ENCODE measurements at regions not wholly inside any gene's neighbourhood (a gene's known extent, or its start where the extent isn't known, plus 50 kb on each side); places are given as distances from the start of the nearest gene placed in this dataset.

DNA sequence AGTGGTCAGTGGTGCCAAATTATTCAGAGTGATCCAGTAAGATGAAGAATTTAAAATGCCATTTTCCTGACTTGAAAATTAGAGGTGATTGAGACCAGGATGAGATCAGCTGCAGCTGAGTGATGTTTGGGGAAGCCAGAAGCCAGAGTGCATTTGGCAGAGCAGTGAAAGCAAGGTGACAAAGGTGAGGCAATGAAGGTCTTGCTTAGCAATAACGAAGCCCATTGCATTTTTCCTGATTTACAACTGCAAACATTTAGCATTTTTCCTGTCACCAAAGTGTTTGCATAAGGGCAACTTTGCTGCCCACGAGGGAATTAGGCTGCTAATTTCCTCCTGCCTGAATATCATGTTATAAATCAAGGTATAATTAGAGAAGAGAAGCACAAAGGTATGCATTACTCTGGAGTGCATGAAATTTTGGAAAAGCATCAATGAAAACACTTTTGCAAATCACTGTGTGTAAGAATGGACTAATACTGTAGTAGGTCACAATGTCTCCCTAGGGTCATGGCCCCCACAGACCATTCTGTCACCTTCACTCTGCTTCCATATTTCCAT, 188.2 kb upstream of the LYPLAL1 start (continued):
- TF ChIP-seq, protein P1, sequence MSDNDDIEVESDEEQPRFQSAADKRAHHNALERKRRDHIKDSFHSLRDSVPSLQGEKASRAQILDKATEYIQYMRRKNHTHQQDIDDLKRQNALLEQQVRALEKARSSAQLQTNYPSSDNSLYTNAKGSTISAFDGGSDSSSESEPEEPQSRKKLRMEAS (IDR thresholded peaks at IDR 0.05): no peak
- TF ChIP-seq POLR2A (IDR thresholded peaks at IDR 0.05; ENCODE audit: borderline replicate concordance, extremely low read depth, insufficient read depth, insufficient read length) (no peak), CEBPB (IDR thresholded peaks at IDR 0.05; ENCODE audit: low read depth) (no peak), EGR1 (IDR thresholded peaks at IDR 0.05; ENCODE audit: low read depth) (no peak)
- TF ChIP-seq, protein P2, sequence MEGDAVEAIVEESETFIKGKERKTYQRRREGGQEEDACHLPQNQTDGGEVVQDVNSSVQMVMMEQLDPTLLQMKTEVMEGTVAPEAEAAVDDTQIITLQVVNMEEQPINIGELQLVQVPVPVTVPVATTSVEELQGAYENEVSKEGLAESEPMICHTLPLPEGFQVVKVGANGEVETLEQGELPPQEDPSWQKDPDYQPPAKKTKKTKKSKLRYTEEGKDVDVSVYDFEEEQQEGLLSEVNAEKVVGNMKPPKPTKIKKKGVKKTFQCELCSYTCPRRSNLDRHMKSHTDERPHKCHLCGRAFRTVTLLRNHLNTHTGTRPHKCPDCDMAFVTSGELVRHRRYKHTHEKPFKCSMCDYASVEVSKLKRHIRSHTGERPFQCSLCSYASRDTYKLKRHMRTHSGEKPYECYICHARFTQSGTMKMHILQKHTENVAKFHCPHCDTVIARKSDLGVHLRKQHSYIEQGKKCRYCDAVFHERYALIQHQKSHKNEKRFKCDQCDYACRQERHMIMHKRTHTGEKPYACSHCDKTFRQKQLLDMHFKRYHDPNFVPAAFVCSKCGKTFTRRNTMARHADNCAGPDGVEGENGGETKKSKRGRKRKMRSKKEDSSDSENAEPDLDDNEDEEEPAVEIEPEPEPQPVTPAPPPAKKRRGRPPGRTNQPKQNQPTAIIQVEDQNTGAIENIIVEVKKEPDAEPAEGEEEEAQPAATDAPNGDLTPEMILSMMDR (IDR thresholded peaks at IDR 0.05 in 2 of 3, conservative IDR thresholded peaks at IDR 0.05 in 1 of 3; ENCODE audit: borderline replicate concordance in 1 of 3, insufficient read depth in 1 of 3, low read depth in 2 of 3, low read length in 2 of 3): no peak

- no peaks in the 10 kb centered on the region for H3K27me3 ChIP-seq (ENCODE audit: insufficient read depth, low read length)
- RAD21 ChIA-PET (ENCODE audit: low non-redundant PET in 1 of 2, low total read pairs in 2 of 2, uncharacterized antibody in 2 of 2, unreplicated experiment in 2 of 2): no interaction called here
- no peaks in the 10 kb centered on the region for H3K36me3 ChIP-seq (ENCODE audit: control insufficient read depth in 1 of 2, insufficient read depth in 2 of 2, low read length in 2 of 2)
- H2AFZ ChIP-seq (ENCODE audit: low read depth, low read length, poor library complexity, severe bottlenecking): no peak overlapping the region
- ATAC-seq (no peak), DNase-seq (ENCODE audit: low read depth, low spot score) (no peak)
- H3K9me2 ChIP-seq (ENCODE audit: insufficient read depth): no peaks in the 10 kb centered on the region
- no peak overlapping the region for H3K4me2 ChIP-seq (ENCODE audit: low read length)
- no peaks in the 10 kb centered on the region for H4K20me1 ChIP-seq (ENCODE audit: insufficient read depth)
- intact Hi-C loops (cut with micrococcal nuclease): no loop called here
- TF ChIP-seq POLR2AphosphoS5 (IDR thresholded peaks at IDR 0.05; ENCODE audit: low read depth, low read length) (no peak), ZBTB33 (IDR thresholded peaks at IDR 0.05; ENCODE audit: extremely low read depth, insufficient replicate concordance, low read length) (no peak), TCF7L2 (IDR thresholded peaks at IDR 0.05; ENCODE audit: borderline replicate concordance, extremely low read depth, insufficient read depth, insufficient read length) (no peak)
- TF ChIP-seq, protein P3, sequence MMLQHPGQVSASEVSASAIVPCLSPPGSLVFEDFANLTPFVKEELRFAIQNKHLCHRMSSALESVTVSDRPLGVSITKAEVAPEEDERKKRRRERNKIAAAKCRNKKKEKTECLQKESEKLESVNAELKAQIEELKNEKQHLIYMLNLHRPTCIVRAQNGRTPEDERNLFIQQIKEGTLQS (IDR thresholded peaks at IDR 0.05): no peak
- POLR2A ChIA-PET: no interaction called here
- H3K9me3 ChIP-seq (ENCODE audit: control insufficient read depth in 1 of 2, insufficient read depth in 1 of 2, low read depth in 1 of 2, low read length in 2 of 2): no peaks in the 10 kb centered on the region
- H3K9ac ChIP-seq (ENCODE audit: low read length): no peak overlapping the region
- no peak overlapping the region for H3K4me3 ChIP-seq (replicated peaks in 1 of 2; ENCODE audit: low read depth in 1 of 2, low read length in 2 of 2)
- CTCF ChIA-PET: interaction anchor here (1.6 kb wide), 1 partner anchor 10 kb away, joined by 3 read pairs; no protein-coding TSS in a partner anchor
- BruUV-seq (replicated peaks): no TSS peak
- H3K27ac ChIP-seq (ENCODE audit: low read depth, low read length): no peak overlapping the region
- no peaks in the 10 kb centered on the region for H3K4me1 ChIP-seq (ENCODE audit: control insufficient read depth in 1 of 2, insufficient read depth in 2 of 2, low read length in 2 of 2)
- H3K79me2 ChIP-seq (ENCODE audit: insufficient read depth, low read length): no peaks in the 10 kb centered on the region
These were observed 186.9 kb upstream of the LYPLAL1 start for GRCh38 chr1:218986816-218987215.
